HCT116 (cell line): ENCODE measurements at regions not wholly inside any gene's neighbourhood (a gene's known extent, or its start where the extent isn't known, plus 50 kb on each side); places are given as distances from the start of the nearest gene placed in this dataset.
A peak's percentile ranks its signal among the peaks of the same experiment; 100 is the strongest.

Experiments used
- ATAC-seq: fragments of 200-7000 bp; cut with Tn5 transposase; 2 replicates; pipeline ENCODE4 v1.9.1; 2020; ENCODE audit warnings: mild to moderate bottlenecking, moderate library complexity
- BruUV-seq: library from RNA; stranded (reverse); fragments of 400-500 nt; replicated peaks from 2 replicates; lab custom pipeline; 2021; lab: Mats Ljungman, UMichigan
- CTCF ChIA-PET: fragments of 300-600 bp; sonication (Branson Sonifier 250); formaldehyde crosslinking; loops from one replicate; lab custom pipeline; 2021; ENCODE audit warnings: antibody characterized with exemption; lab: Charles Lee
- POLR2A ChIA-PET: fragments of 300-600, 350-600 bp; sonication (Branson Sonifier 250); formaldehyde crosslinking; loops from one replicate; lab custom pipeline; 2021; ENCODE audit warnings: antibody characterized with exemption; lab: Charles Lee
- RAD21 ChIA-PET, 2 experiments: fragments of 300-600 bp; sonication (Branson Sonifier 250); formaldehyde crosslinking; loops; one replicate each; lab custom pipeline; 2023; ENCODE audit warnings: low total read pairs in 2 of 2; ENCODE audit not compliant: uncharacterized antibody in 2 of 2, unreplicated experiment in 2 of 2, low non-redundant PET in 1 of 2; lab: Charles Lee
- DNase-seq: peaks from one replicate; pipeline ENCODE4 v3.0.0-alpha.2; 2010; ENCODE audit warnings: low read depth, low spot score
- H2AFZ ChIP-seq: fragments of 200-600 bp; shearing (Covaris generic), sonication (generic); 2 replicates; pipeline ENCODE4 v1.6.1; 2017; ENCODE audit warnings: low read depth, mixed run types, mixed read lengths, antibody characterized with exemption, low read length; ENCODE audit not compliant: poor library complexity, severe bottlenecking
- H3K27ac ChIP-seq: 2 replicates; pipeline ENCODE4 v1.5.1; 2012; ENCODE audit warnings: low read depth, low read length
- H3K27me3 ChIP-seq: fragments of 200-600 bp; sonication (generic); 2 replicates; pipeline ENCODE4 v1.6.1; 2016; ENCODE audit warnings: mixed run types, low read length, mixed read lengths; ENCODE audit not compliant: insufficient read depth
- H3K36me3 ChIP-seq, 2 experiments: fragments of 200-500 bp in 1 of 2; fragments of 200-600 bp in 1 of 2; sonication (Bioruptor generic) in 1 of 2; sonication (generic) in 1 of 2; 2 replicates each; pipeline versions ENCODE4 v1.5.1 to v1.6.1; 2014 to 2016; ENCODE audit warnings: low read length in 2 of 2, inconsistent platforms in 1 of 2, mixed read lengths in 1 of 2, mixed run types in 1 of 2; ENCODE audit not compliant: insufficient read depth in 2 of 2, control insufficient read depth in 1 of 2
- H3K4me1 ChIP-seq, 2 experiments: fragments of 200-600 bp in 1 of 2; sonication (generic) in 1 of 2; 2 replicates each; pipeline versions ENCODE4 v1.5.1 to v1.6.1; 2012 to 2017; ENCODE audit warnings: low read length in 2 of 2, inconsistent platforms in 1 of 2, mild to moderate bottlenecking in 1 of 2, mixed read lengths in 1 of 2, mixed run types in 1 of 2, moderate library complexity in 1 of 2; ENCODE audit not compliant: insufficient read depth in 2 of 2, control insufficient read depth in 1 of 2
- H3K4me2 ChIP-seq: fragments of 200-600 bp; sonication (generic); 2 replicates; pipeline ENCODE4 v1.6.1; 2017; ENCODE audit warnings: mixed run types, low read length, mixed read lengths
- H3K4me3 ChIP-seq, 2 experiments: fragments of 200-600 bp in 1 of 2; sonication (generic) in 1 of 2; replicated peaks in 1 of 2; 2 replicates each; pipeline ENCODE4 v1.5.1; 2011 to 2016; ENCODE audit warnings: low read length in 2 of 2, control low read depth in 1 of 2, low read depth in 1 of 2, mild to moderate bottlenecking in 1 of 2, mixed read lengths in 1 of 2, mixed run types in 1 of 2
- H3K79me2 ChIP-seq: fragments of 200-600 bp; sonication (generic); 2 replicates; pipeline ENCODE4 v1.6.1; 2017; ENCODE audit warnings: mild to moderate bottlenecking, mixed run types, low read length, moderate library complexity, mixed read lengths; ENCODE audit not compliant: insufficient read depth
- H3K9ac ChIP-seq: fragments of 200-600 bp; sonication (generic); 2 replicates; pipeline ENCODE4 v1.6.1; 2016; ENCODE audit warnings: low read length, mixed read lengths
- H3K9me2 ChIP-seq: fragments of 200-600 bp; sonication (generic), shearing (Covaris generic); 2 replicates; pipeline ENCODE4 v1.6.1; 2017; ENCODE audit warnings: mixed run types, mild to moderate bottlenecking, moderate library complexity; ENCODE audit not compliant: insufficient read depth
- H3K9me3 ChIP-seq, 2 experiments: fragments of 200-500 bp in 1 of 2; fragments of 200-600 bp in 1 of 2; sonication (Bioruptor generic) in 1 of 2; sonication (generic) in 1 of 2; 2 replicates each; pipeline ENCODE4 v1.6.1; 2014 to 2017; ENCODE audit warnings: low read length in 2 of 2, mixed read lengths in 2 of 2, inconsistent platforms in 1 of 2, low read depth in 1 of 2, mild to moderate bottlenecking in 1 of 2, mixed run types in 1 of 2, moderate library complexity in 1 of 2; ENCODE audit not compliant: control insufficient read depth in 1 of 2, insufficient read depth in 1 of 2
- H4K20me1 ChIP-seq: fragments of 200-600 bp; sonication (generic), shearing (Covaris generic); 2 replicates; pipeline ENCODE4 v1.6.1; 2017; ENCODE audit warnings: mixed run types, mild to moderate bottlenecking, moderate library complexity; ENCODE audit not compliant: insufficient read depth
- CBX3 ChIP-seq: IDR thresholded peaks from 2 replicates; pipeline ENCODE4 v1.6.1; 2012; ENCODE audit warnings: low read depth
- CEBPB ChIP-seq: IDR thresholded peaks from 2 replicates; pipeline ENCODE4 v1.6.1; 2012; ENCODE audit warnings: low read depth
- EGR1 ChIP-seq: IDR thresholded peaks from 2 replicates; pipeline ENCODE4 v1.6.1; 2012; ENCODE audit warnings: low read depth
- EZH2 ChIP-seq: fragments of 200-600 bp; sonication (generic); IDR thresholded peaks from 2 replicates; pipeline ENCODE4 v1.6.1; 2017; ENCODE audit warnings: antibody characterized with exemption, mixed run types
- EZH2phosphoT487 ChIP-seq: fragments of 200-600 bp; IDR thresholded peaks from 2 replicates; pipeline ENCODE4 v1.6.1; 2018; ENCODE audit warnings: antibody characterized with exemption, borderline replicate concordance
- MAX ChIP-seq: IDR thresholded peaks from 2 replicates; pipeline ENCODE4 v1.6.1; 2012
- POLR2A ChIP-seq: IDR thresholded peaks from 2 replicates; pipeline ENCODE4 v1.7.0; 2011; ENCODE audit warnings: borderline replicate concordance; ENCODE audit not compliant: insufficient read depth, insufficient read length; ENCODE audit errors: extremely low read depth
- POLR2AphosphoS5 ChIP-seq: IDR thresholded peaks from 2 replicates; pipeline ENCODE4 v1.6.1; 2011; ENCODE audit warnings: mild to moderate bottlenecking, low read depth, low read length, moderate library complexity
- RAD21 ChIP-seq: IDR thresholded peaks from 2 replicates; pipeline ENCODE4 v1.6.1; 2012; ENCODE audit warnings: low read depth, mild to moderate bottlenecking
- SIN3A ChIP-seq: IDR thresholded peaks from 2 replicates; pipeline ENCODE4 v1.6.1; 2012; ENCODE audit warnings: low read depth
- SP1 ChIP-seq: IDR thresholded peaks from 2 replicates; pipeline ENCODE4 v1.6.1; 2012; ENCODE audit warnings: low read depth
- SRF ChIP-seq: IDR thresholded peaks from 2 replicates; pipeline ENCODE4 v1.6.1; 2012; ENCODE audit warnings: low read depth
- TCF7L2 ChIP-seq: IDR thresholded peaks from 2 replicates; pipeline ENCODE4 v1.7.0; 2011; ENCODE audit warnings: borderline replicate concordance, inconsistent platforms; ENCODE audit not compliant: insufficient read depth, insufficient read length; ENCODE audit errors: extremely low read depth
- YY1 ChIP-seq: IDR thresholded peaks from 2 replicates; pipeline ENCODE4 v1.6.1; 2011; ENCODE audit warnings: low read length, low read depth, moderate library complexity, mild to moderate bottlenecking; ENCODE audit not compliant: insufficient replicate concordance; ENCODE audit errors: extremely low read depth
- ZFX ChIP-seq: fragments of 450-650 bp; IDR thresholded peaks from 2 replicates; pipeline ENCODE4 v1.6.1; 2017
- intact Hi-C: fragments of 100-400 bp; cut with micrococcal nuclease; formaldehyde crosslinking; loops from 2 replicates; pipeline ENCODE4 v1.10.0; 2022
- TF ChIP-seq, protein P1 (sequence below), 3 experiments: fragments of 200-600 bp in 1 of 3; sonication (generic) in 1 of 3; IDR thresholded peaks in 2 of 3; conservative IDR thresholded peaks in 1 of 3; 2 replicates each; pipeline ENCODE4 v1.5.1; 2012 to 2017; ENCODE audit warnings: low read depth in 2 of 3, low read length in 2 of 3, antibody characterized with exemption in 1 of 3, borderline replicate concordance in 1 of 3, control low read depth in 1 of 3, mild to moderate bottlenecking in 1 of 3, mixed read lengths in 1 of 3, mixed run types in 1 of 3, moderate library complexity in 1 of 3; ENCODE audit not compliant: insufficient read depth in 1 of 3
- TF ChIP-seq, protein P2 (sequence below): IDR thresholded peaks from 2 replicates; pipeline ENCODE4 v1.6.1; 2011; ENCODE audit warnings: mild to moderate bottlenecking, low read length, moderate library complexity; ENCODE audit not compliant: insufficient replicate concordance; ENCODE audit errors: extremely low read depth
- TF ChIP-seq, protein P3 (sequence below): IDR thresholded peaks from 2 replicates; pipeline ENCODE4 v1.6.1; 2012; ENCODE audit warnings: low read depth

GRCh38 chr13:44274771-44275205 lies 98.8 kb upstream of the SERP2 start:
- Histone ChIP-seq H4K20me1 (no peaks in the 10 kb centered on the region), H3K4me1 (peaks cover 0 to 32% of the 10 kb centered on the region in 2 experiments; a peak in 1 of 4 replicates), H3K9me2 (no peaks in the 10 kb centered on the region), H3K36me3 (no peaks in the 10 kb centered on the region), H2AFZ (peak overlapping the region; percentile 2), H3K9ac (no peak overlapping the region), H3K4me2 (no peak overlapping the region), H3K79me2 (no peaks in the 10 kb centered on the region), H3K4me3 (no peak overlapping the region), H3K9me3 (no peaks in the 10 kb centered on the region), H3K27me3 (no peaks in the 10 kb centered on the region), H3K27ac (no peak overlapping the region)
- no peak for ATAC-seq
- DNase-seq: no peak
- intact Hi-C loops: no loop called here
- TF ChIP-seq CBX3 (no peak), CEBPB (no peak), MAX (no peak), POLR2AphosphoS5 (no peak), ZFX (no peak), EZH2phosphoT487 (no peak), POLR2A (no peak), EGR1 (no peak), TCF7L2 (no peak), SP1 (no peak), RAD21 (no peak), EZH2 (no peak), SIN3A (no peak), YY1 (no peak), SRF (no peak)
- TF ChIP-seq, protein P1, sequence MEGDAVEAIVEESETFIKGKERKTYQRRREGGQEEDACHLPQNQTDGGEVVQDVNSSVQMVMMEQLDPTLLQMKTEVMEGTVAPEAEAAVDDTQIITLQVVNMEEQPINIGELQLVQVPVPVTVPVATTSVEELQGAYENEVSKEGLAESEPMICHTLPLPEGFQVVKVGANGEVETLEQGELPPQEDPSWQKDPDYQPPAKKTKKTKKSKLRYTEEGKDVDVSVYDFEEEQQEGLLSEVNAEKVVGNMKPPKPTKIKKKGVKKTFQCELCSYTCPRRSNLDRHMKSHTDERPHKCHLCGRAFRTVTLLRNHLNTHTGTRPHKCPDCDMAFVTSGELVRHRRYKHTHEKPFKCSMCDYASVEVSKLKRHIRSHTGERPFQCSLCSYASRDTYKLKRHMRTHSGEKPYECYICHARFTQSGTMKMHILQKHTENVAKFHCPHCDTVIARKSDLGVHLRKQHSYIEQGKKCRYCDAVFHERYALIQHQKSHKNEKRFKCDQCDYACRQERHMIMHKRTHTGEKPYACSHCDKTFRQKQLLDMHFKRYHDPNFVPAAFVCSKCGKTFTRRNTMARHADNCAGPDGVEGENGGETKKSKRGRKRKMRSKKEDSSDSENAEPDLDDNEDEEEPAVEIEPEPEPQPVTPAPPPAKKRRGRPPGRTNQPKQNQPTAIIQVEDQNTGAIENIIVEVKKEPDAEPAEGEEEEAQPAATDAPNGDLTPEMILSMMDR (IDR thresholded peaks at IDR 0.05 in 2 of 3, conservative IDR thresholded peaks at IDR 0.05 in 1 of 3; ENCODE audit: borderline replicate concordance in 1 of 3, insufficient read depth in 1 of 3, low read depth in 2 of 3, low read length in 2 of 3): no peak
- TF ChIP-seq, protein P2, sequence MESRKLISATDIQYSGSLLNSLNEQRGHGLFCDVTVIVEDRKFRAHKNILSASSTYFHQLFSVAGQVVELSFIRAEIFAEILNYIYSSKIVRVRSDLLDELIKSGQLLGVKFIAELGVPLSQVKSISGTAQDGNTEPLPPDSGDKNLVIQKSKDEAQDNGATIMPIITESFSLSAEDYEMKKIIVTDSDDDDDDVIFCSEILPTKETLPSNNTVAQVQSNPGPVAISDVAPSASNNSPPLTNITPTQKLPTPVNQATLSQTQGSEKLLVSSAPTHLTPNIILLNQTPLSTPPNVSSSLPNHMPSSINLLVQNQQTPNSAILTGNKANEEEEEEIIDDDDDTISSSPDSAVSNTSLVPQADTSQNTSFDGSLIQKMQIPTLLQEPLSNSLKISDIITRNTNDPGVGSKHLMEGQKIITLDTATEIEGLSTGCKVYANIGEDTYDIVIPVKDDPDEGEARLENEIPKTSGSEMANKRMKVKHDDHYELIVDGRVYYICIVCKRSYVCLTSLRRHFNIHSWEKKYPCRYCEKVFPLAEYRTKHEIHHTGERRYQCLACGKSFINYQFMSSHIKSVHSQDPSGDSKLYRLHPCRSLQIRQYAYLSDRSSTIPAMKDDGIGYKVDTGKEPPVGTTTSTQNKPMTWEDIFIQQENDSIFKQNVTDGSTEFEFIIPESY: no peak
- TF ChIP-seq, protein P3, sequence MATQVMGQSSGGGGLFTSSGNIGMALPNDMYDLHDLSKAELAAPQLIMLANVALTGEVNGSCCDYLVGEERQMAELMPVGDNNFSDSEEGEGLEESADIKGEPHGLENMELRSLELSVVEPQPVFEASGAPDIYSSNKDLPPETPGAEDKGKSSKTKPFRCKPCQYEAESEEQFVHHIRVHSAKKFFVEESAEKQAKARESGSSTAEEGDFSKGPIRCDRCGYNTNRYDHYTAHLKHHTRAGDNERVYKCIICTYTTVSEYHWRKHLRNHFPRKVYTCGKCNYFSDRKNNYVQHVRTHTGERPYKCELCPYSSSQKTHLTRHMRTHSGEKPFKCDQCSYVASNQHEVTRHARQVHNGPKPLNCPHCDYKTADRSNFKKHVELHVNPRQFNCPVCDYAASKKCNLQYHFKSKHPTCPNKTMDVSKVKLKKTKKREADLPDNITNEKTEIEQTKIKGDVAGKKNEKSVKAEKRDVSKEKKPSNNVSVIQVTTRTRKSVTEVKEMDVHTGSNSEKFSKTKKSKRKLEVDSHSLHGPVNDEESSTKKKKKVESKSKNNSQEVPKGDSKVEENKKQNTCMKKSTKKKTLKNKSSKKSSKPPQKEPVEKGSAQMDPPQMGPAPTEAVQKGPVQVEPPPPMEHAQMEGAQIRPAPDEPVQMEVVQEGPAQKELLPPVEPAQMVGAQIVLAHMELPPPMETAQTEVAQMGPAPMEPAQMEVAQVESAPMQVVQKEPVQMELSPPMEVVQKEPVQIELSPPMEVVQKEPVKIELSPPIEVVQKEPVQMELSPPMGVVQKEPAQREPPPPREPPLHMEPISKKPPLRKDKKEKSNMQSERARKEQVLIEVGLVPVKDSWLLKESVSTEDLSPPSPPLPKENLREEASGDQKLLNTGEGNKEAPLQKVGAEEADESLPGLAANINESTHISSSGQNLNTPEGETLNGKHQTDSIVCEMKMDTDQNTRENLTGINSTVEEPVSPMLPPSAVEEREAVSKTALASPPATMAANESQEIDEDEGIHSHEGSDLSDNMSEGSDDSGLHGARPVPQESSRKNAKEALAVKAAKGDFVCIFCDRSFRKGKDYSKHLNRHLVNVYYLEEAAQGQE: no peak
- BruUV-seq: no TSS peak
- ChIA-PET CTCF (no interaction called here), POLR2A (interaction anchor here (1.7 kb wide), 1 partner anchor 162 kb away, joined by 6 read pairs; no protein-coding TSS in a partner anchor), RAD21 (no interaction called here)
